HCT116 (cell line): ENCODE measurements at regions not wholly inside any gene's neighbourhood (a gene's known extent, or its start where the extent isn't known, plus 50 kb on each side); places are given as distances from the start of the nearest gene placed in this dataset.

ENCODE experiments used
- ATAC-seq: fragments of 200-7000 bp; cut with Tn5 transposase; 2 replicates; pipeline ENCODE4 v1.9.1; 2020; ENCODE audit warnings: mild to moderate bottlenecking, moderate library complexity
- BruUV-seq: library from RNA; stranded (reverse); fragments of 400-500 nt; replicated peaks from 2 replicates; lab custom pipeline; 2021; lab: Mats Ljungman, UMichigan
- CTCF ChIA-PET: fragments of 300-600 bp; sonication (Branson Sonifier 250); formaldehyde crosslinking; loops from one replicate; lab custom pipeline; 2021; ENCODE audit warnings: antibody characterized with exemption; lab: Charles Lee
- POLR2A ChIA-PET: fragments of 300-600, 350-600 bp; sonication (Branson Sonifier 250); formaldehyde crosslinking; loops from one replicate; lab custom pipeline; 2021; ENCODE audit warnings: antibody characterized with exemption; lab: Charles Lee
- RAD21 ChIA-PET, 2 experiments: fragments of 300-600 bp; sonication (Branson Sonifier 250); formaldehyde crosslinking; loops; one replicate each; lab custom pipeline; 2023; ENCODE audit warnings: low total read pairs in 2 of 2; ENCODE audit not compliant: uncharacterized antibody in 2 of 2, unreplicated experiment in 2 of 2, low non-redundant PET in 1 of 2; lab: Charles Lee
- DNase-seq: peaks from one replicate; pipeline ENCODE4 v3.0.0-alpha.2; 2010; ENCODE audit warnings: low read depth, low spot score
- H2AFZ ChIP-seq: fragments of 200-600 bp; shearing (Covaris generic), sonication (generic); 2 replicates; pipeline ENCODE4 v1.6.1; 2017; ENCODE audit warnings: low read depth, mixed run types, mixed read lengths, antibody characterized with exemption, low read length; ENCODE audit not compliant: poor library complexity, severe bottlenecking
- H3K27ac ChIP-seq: 2 replicates; pipeline ENCODE4 v1.5.1; 2012; ENCODE audit warnings: low read depth, low read length
- H3K27me3 ChIP-seq: fragments of 200-600 bp; sonication (generic); 2 replicates; pipeline ENCODE4 v1.6.1; 2016; ENCODE audit warnings: mixed run types, low read length, mixed read lengths; ENCODE audit not compliant: insufficient read depth
- H3K36me3 ChIP-seq, 2 experiments: fragments of 200-500 bp in 1 of 2; fragments of 200-600 bp in 1 of 2; sonication (Bioruptor generic) in 1 of 2; sonication (generic) in 1 of 2; 2 replicates each; pipeline versions ENCODE4 v1.5.1 to v1.6.1; 2014 to 2016; ENCODE audit warnings: low read length in 2 of 2, inconsistent platforms in 1 of 2, mixed read lengths in 1 of 2, mixed run types in 1 of 2; ENCODE audit not compliant: insufficient read depth in 2 of 2, control insufficient read depth in 1 of 2
- H3K4me1 ChIP-seq, 2 experiments: fragments of 200-600 bp in 1 of 2; sonication (generic) in 1 of 2; 2 replicates each; pipeline versions ENCODE4 v1.5.1 to v1.6.1; 2012 to 2017; ENCODE audit warnings: low read length in 2 of 2, inconsistent platforms in 1 of 2, mild to moderate bottlenecking in 1 of 2, mixed read lengths in 1 of 2, mixed run types in 1 of 2, moderate library complexity in 1 of 2; ENCODE audit not compliant: insufficient read depth in 2 of 2, control insufficient read depth in 1 of 2
- H3K4me2 ChIP-seq: fragments of 200-600 bp; sonication (generic); 2 replicates; pipeline ENCODE4 v1.6.1; 2017; ENCODE audit warnings: mixed run types, low read length, mixed read lengths
- H3K4me3 ChIP-seq, 2 experiments: fragments of 200-600 bp in 1 of 2; sonication (generic) in 1 of 2; replicated peaks in 1 of 2; 2 replicates each; pipeline ENCODE4 v1.5.1; 2011 to 2016; ENCODE audit warnings: low read length in 2 of 2, control low read depth in 1 of 2, low read depth in 1 of 2, mild to moderate bottlenecking in 1 of 2, mixed read lengths in 1 of 2, mixed run types in 1 of 2
- H3K79me2 ChIP-seq: fragments of 200-600 bp; sonication (generic); 2 replicates; pipeline ENCODE4 v1.6.1; 2017; ENCODE audit warnings: mild to moderate bottlenecking, mixed run types, low read length, moderate library complexity, mixed read lengths; ENCODE audit not compliant: insufficient read depth
- H3K9ac ChIP-seq: fragments of 200-600 bp; sonication (generic); 2 replicates; pipeline ENCODE4 v1.6.1; 2016; ENCODE audit warnings: low read length, mixed read lengths
- H3K9me2 ChIP-seq: fragments of 200-600 bp; sonication (generic), shearing (Covaris generic); 2 replicates; pipeline ENCODE4 v1.6.1; 2017; ENCODE audit warnings: mixed run types, mild to moderate bottlenecking, moderate library complexity; ENCODE audit not compliant: insufficient read depth
- H3K9me3 ChIP-seq, 2 experiments: fragments of 200-500 bp in 1 of 2; fragments of 200-600 bp in 1 of 2; sonication (Bioruptor generic) in 1 of 2; sonication (generic) in 1 of 2; 2 replicates each; pipeline ENCODE4 v1.6.1; 2014 to 2017; ENCODE audit warnings: low read length in 2 of 2, mixed read lengths in 2 of 2, inconsistent platforms in 1 of 2, low read depth in 1 of 2, mild to moderate bottlenecking in 1 of 2, mixed run types in 1 of 2, moderate library complexity in 1 of 2; ENCODE audit not compliant: control insufficient read depth in 1 of 2, insufficient read depth in 1 of 2
- H4K20me1 ChIP-seq: fragments of 200-600 bp; sonication (generic), shearing (Covaris generic); 2 replicates; pipeline ENCODE4 v1.6.1; 2017; ENCODE audit warnings: mixed run types, mild to moderate bottlenecking, moderate library complexity; ENCODE audit not compliant: insufficient read depth
- CBX3 ChIP-seq: IDR thresholded peaks from 2 replicates; pipeline ENCODE4 v1.6.1; 2012; ENCODE audit warnings: low read depth
- ELF1 ChIP-seq: IDR thresholded peaks from 2 replicates; pipeline ENCODE4 v1.6.1; 2012; ENCODE audit warnings: low read depth, borderline replicate concordance
- MAX ChIP-seq: IDR thresholded peaks from 2 replicates; pipeline ENCODE4 v1.6.1; 2012
- POLR2AphosphoS5 ChIP-seq: IDR thresholded peaks from 2 replicates; pipeline ENCODE4 v1.6.1; 2011; ENCODE audit warnings: mild to moderate bottlenecking, low read depth, low read length, moderate library complexity
- REST ChIP-seq: IDR thresholded peaks from 2 replicates; pipeline ENCODE4 v1.6.1; 2012; ENCODE audit warnings: low read depth
- SIN3A ChIP-seq: IDR thresholded peaks from 2 replicates; pipeline ENCODE4 v1.6.1; 2012; ENCODE audit warnings: low read depth
- SP1 ChIP-seq: IDR thresholded peaks from 2 replicates; pipeline ENCODE4 v1.6.1; 2012; ENCODE audit warnings: low read depth
- TCF7L2 ChIP-seq: IDR thresholded peaks from 2 replicates; pipeline ENCODE4 v1.7.0; 2011; ENCODE audit warnings: borderline replicate concordance, inconsistent platforms; ENCODE audit not compliant: insufficient read depth, insufficient read length; ENCODE audit errors: extremely low read depth
- YY1 ChIP-seq: IDR thresholded peaks from 2 replicates; pipeline ENCODE4 v1.6.1; 2011; ENCODE audit warnings: low read length, low read depth, moderate library complexity, mild to moderate bottlenecking; ENCODE audit not compliant: insufficient replicate concordance; ENCODE audit errors: extremely low read depth
- ZBTB33 ChIP-seq: IDR thresholded peaks from 2 replicates; pipeline ENCODE4 v1.6.1; 2011; ENCODE audit warnings: mild to moderate bottlenecking, low read length, moderate library complexity; ENCODE audit not compliant: insufficient replicate concordance; ENCODE audit errors: extremely low read depth
- intact Hi-C: fragments of 100-400 bp; cut with micrococcal nuclease; formaldehyde crosslinking; loops from 2 replicates; pipeline ENCODE4 v1.10.0; 2022

GRCh38 chr3:11716573-11717290 lies 73.0 kb upstream of the VGLL4 start:
- Histone ChIP-seq H3K4me2 (no peak overlapping the region), H3K4me3 (no peak overlapping the region), H3K27me3 (no peaks in the 10 kb centered on the region), H3K79me2 (peaks cover 54% of the 10 kb centered on the region), H3K9me3 (no peaks in the 10 kb centered on the region), H3K27ac (no peak overlapping the region), H3K9ac (no peak overlapping the region), H3K36me3 (no peaks in the 10 kb centered on the region), H3K4me1 (peaks cover 16 to 30% of the 10 kb centered on the region in 2 experiments), H4K20me1 (no peaks in the 10 kb centered on the region), H2AFZ (no peak overlapping the region), H3K9me2 (no peaks in the 10 kb centered on the region)
- CTCF ChIA-PET: no interaction called here
- RAD21 ChIA-PET: interaction anchor here in 1 of 2 experiments (0.7 kb wide), 1 partner anchor 52 kb away, joined by 3 read pairs; no protein-coding TSS in a partner anchor
- TF ChIP-seq ELF1 (no peak), CBX3 (no peak), MAX (no peak), POLR2AphosphoS5 (no peak), TCF7L2 (no peak)
- POLR2A ChIA-PET: interaction anchor here (0.7 kb wide), 1 partner anchor 45 kb away, joined by 3 read pairs; no protein-coding TSS in a partner anchor
- ATAC-seq (no peak), DNase-seq (no peak)
- BruUV-seq: no TSS peak
- intact Hi-C loops: no loop called here

- intact Hi-C loops: no loop called here
- Histone ChIP-seq H3K4me3 (no peak overlapping the region), H3K79me2 (peaks cover 67% of the 10 kb centered on the region), H3K27me3 (no peaks in the 10 kb centered on the region), H3K9me2 (no peaks in the 10 kb centered on the region), H3K36me3 (peaks cover 0 to 5% of the 10 kb centered on the region in 2 experiments; a peak in 1 of 4 replicates), H4K20me1 (no peaks in the 10 kb centered on the region), H3K9me3 (peaks cover 8 to 14% of the 10 kb centered on the region in 2 experiments; a peak in 2 of 4 replicates), H3K4me2 (no peak overlapping the region), H3K4me1 (peaks cover 7 to 11% of the 10 kb centered on the region in 2 experiments), H3K27ac (no peak overlapping the region), H3K9ac (no peak overlapping the region), H2AFZ (no peak overlapping the region)
- CTCF ChIA-PET: no interaction called here
- no peak for ATAC-seq
- no peak for DNase-seq
- RAD21 ChIA-PET: no interaction called here
- POLR2A ChIA-PET: no interaction called here
- no TSS peak for BruUV-seq
- TF ChIP-seq ZBTB33 (no peak), CBX3 (no peak), YY1 (no peak), SIN3A (no peak), SP1 (no peak), REST (no peak)
These were observed 69.5 kb upstream of the VGLL4 start for GRCh38 chr3:11713171-11713570.
